ENCODE measurements at regions not wholly inside any gene's neighbourhood (a gene's known extent, or its start where the extent isn't known, plus 50 kb on each side); places are given as distances from the start of the nearest gene placed in this dataset.
A peak's percentile ranks its signal among the peaks of the same experiment; 100 is the strongest.
"Not testable (repeated sequence)": the region's sequence is repeated elsewhere in the genome, so short reads cannot be mapped to it uniquely, and the experiment has no call there.

DNA sequence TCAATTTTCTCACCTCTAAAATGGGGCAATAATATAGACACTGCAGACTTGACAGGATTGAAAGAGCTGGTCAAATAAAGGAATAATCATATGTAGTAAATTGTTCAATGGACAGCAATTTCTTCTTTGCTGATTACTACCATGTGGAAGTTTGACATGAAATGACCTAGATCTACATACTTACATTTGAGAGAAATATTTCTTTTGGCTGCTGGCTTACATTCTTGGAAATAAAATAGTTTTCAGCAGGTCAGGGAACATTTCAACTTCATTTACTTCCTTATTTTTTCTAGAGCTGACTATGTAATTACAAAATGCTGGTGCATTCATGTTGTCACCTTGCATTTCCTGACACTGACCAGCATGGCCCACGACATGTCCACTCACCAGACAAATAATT lies 294.6 kb upstream of the MIR17HG start:
- no peak for DNase-seq (ENCODE audit: low read depth, low spot score)
- in situ Hi-C loops (cut with HindIII; ENCODE audit: low sequenced_read_pairs): no loop called here
- H3K4me3 ChIP-seq (ENCODE audit: low read depth, low read length): no peak overlapping the region
- TF ChIP-seq, protein P1, sequence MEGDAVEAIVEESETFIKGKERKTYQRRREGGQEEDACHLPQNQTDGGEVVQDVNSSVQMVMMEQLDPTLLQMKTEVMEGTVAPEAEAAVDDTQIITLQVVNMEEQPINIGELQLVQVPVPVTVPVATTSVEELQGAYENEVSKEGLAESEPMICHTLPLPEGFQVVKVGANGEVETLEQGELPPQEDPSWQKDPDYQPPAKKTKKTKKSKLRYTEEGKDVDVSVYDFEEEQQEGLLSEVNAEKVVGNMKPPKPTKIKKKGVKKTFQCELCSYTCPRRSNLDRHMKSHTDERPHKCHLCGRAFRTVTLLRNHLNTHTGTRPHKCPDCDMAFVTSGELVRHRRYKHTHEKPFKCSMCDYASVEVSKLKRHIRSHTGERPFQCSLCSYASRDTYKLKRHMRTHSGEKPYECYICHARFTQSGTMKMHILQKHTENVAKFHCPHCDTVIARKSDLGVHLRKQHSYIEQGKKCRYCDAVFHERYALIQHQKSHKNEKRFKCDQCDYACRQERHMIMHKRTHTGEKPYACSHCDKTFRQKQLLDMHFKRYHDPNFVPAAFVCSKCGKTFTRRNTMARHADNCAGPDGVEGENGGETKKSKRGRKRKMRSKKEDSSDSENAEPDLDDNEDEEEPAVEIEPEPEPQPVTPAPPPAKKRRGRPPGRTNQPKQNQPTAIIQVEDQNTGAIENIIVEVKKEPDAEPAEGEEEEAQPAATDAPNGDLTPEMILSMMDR (IDR thresholded peaks at IDR 0.05; ENCODE audit: low read depth, low read length): no peak

DNA sequence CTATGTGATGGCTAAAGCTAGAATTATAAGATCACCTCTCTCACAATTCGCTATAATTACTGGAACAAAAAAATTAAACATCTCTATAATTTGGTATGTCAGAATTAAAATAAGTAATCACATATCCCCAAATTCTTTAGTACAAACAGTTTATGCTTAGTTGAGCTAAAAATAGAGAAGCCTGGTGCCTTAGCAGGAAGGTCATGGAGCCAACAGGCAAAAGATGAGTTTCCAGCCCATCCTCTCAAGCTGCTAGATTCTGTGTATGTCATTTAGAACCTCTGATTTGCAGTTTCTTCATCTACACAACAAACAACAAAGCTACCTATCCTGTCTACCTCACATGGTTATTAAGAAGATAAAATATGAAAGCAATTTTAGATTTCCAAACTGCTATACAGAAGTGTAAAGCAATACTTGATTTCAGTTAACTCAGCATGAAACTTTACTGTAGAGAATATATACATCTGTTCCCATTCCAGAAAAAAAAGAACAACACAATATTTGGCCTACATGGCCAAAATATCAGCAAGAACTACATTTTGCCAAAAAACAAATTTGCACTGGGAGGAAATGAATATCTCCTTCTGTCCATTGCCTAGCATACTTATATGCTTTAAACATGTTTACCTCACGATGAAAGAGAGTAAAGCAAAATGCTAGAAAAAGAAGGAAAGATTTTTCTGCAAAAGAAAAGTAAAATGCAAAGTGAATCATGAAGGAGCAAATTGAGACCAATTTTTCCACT lies 294.0 kb upstream of the MIR17HG start:
- in situ Hi-C loops (cut with HindIII; ENCODE audit: low sequenced_read_pairs): no loop called here
- no peak for DNase-seq (ENCODE audit: low read depth, low spot score)
- H3K4me3 ChIP-seq (ENCODE audit: low read depth, low read length): no peak overlapping the region
- TF ChIP-seq, protein P1 (IDR thresholded peaks at IDR 0.05; ENCODE audit: low read depth, low read length): no peak

DNA sequence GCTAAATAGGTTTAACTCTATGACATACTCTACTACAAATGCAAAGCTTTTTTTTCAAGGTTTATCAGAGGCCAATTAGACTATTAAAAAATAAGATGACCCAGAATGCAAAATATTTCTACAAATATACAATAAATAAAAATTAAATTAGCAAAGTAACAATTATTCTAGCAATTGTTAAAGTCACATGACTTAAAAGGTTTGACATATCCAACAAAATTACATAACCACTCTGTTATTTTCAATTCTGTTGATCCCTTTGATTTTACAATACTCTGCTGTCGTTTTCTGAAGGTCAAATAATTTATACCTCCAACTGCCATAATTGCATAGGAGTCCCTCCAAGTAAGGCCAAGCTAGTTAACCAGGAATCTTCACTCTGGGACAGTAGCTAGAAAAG lies 292.6 kb upstream of the MIR17HG start:
- in situ Hi-C loops (cut with HindIII; ENCODE audit: low sequenced_read_pairs): no loop called here

DNA sequence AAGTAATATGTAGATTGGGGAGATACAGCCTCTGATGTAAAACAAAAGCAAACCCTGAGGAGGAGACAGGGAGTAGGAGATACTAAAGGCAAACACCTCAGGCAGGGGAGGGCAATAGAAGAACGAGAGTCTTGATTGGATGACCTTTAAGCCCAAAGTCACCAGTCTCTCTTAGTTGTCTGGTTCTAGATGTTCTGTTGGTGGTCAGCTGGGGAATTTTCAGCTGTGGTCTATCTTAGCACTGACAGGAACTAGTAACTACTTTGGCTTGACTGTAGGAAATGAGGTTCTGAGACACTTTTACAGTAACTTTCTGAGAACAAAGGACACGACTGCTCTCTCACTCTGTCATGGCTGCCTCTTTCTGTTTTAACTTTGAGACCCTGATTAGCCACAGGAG lies 290.7 kb upstream of the MIR17HG start:
- in situ Hi-C loops (cut with HindIII; ENCODE audit: low sequenced_read_pairs): no loop called here

More for the DNA sequence above, 292.6 kb upstream of the MIR17HG start:
- TF ChIP-seq, protein P1 (IDR thresholded peaks at IDR 0.05; ENCODE audit: low read depth, low read length): no peak
- DNase-seq (ENCODE audit: low read depth, low spot score): no peak
- no peak overlapping the region for H3K4me3 ChIP-seq (ENCODE audit: low read depth, low read length)

DNA sequence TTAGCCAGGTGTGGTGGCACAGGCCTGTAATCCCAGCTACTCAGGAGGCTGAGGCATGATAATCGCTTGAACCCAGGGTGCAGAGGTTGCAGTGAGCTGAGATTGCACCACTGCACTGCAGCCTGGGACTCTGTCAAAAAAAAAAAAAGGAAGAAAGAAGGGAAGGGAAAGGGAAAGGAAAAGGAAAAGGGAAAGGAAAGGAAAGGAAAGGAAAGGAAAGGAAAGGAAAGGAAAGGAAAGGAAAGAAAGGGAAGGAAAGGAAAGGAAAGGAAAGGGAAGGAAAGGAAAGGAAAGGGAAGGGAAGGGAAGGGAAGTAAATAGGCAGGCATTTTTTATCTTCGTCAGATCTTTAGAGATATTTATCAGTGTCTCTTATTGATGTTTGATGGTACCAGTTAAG lies 290.0 kb upstream of the MIR17HG start:
- DNase-seq (ENCODE audit: low read depth, low spot score); H3K4me3 ChIP-seq (ENCODE audit: low read depth, low read length); in situ Hi-C loops (cut with HindIII; ENCODE audit: low sequenced_read_pairs): not testable (repeated sequence)

More for the DNA sequence above, 290.7 kb upstream of the MIR17HG start:
- DNase-seq (ENCODE audit: low read depth, low spot score): no peak
- no peak overlapping the region for H3K4me3 ChIP-seq (ENCODE audit: low read depth, low read length)
- TF ChIP-seq, protein P1 (IDR thresholded peaks at IDR 0.05; ENCODE audit: low read depth, low read length): no peak

DNA sequence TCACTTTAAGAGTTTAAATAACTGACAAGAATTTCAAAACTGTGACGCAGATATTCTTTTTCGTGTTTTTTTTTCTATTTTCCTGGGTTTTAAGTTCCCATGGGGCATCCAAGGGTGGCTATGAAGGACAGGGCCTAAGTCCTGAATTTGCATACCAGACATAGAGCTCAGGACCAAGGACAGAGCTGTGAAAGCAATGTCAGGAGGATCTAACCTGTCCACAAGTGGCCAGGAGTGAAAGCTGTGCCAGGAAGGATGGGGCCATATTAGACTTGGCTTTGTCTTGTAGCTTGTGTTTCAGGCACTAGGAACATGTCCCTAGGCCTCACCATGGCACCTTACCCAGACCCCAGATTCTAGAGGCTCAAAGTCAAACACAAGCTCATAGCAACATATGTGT lies 289.4 kb upstream of the MIR17HG start:
- DNase-seq (ENCODE audit: low read depth, low spot score): peak; percentile 39
- in situ Hi-C loops (cut with HindIII; ENCODE audit: low sequenced_read_pairs): no loop called here
- TF ChIP-seq, protein P1 (IDR thresholded peaks at IDR 0.05; ENCODE audit: low read depth, low read length): no peak
- no peak overlapping the region for H3K4me3 ChIP-seq (ENCODE audit: low read depth, low read length)

DNA sequence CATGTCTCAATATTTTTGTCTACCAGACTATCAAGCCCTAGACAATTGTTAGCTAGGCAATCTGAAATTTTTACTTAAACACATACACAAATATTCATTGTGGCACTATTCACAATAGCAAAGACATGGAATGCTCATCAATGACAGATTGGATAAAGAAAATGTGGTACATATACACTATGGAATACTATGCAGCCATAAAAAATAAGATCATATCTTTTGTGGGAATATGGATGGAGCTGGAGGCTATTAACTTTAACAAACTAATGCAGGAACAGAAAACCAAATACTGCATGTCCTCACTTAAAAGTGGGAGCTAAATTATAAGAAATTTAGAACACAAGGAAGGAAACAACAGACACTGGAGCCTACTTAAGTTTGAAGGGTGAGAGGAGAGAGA lies 288.6 kb upstream of the MIR17HG start:
- no peak for DNase-seq (ENCODE audit: low read depth, low spot score)
- H3K4me3 ChIP-seq (ENCODE audit: low read depth, low read length): no peak overlapping the region
- TF ChIP-seq, protein P1 (IDR thresholded peaks at IDR 0.05; ENCODE audit: low read depth, low read length): no peak
- in situ Hi-C loops (cut with HindIII; ENCODE audit: low sequenced_read_pairs): no loop called here

Data from astrocyte of the spinal cord (primary cell).